ENCODE measurements at regions not wholly inside any gene's neighbourhood (a gene's known extent, or its start where the extent isn't known, plus 50 kb on each side); places are given as distances from the start of the nearest gene placed in this dataset.

DNA sequence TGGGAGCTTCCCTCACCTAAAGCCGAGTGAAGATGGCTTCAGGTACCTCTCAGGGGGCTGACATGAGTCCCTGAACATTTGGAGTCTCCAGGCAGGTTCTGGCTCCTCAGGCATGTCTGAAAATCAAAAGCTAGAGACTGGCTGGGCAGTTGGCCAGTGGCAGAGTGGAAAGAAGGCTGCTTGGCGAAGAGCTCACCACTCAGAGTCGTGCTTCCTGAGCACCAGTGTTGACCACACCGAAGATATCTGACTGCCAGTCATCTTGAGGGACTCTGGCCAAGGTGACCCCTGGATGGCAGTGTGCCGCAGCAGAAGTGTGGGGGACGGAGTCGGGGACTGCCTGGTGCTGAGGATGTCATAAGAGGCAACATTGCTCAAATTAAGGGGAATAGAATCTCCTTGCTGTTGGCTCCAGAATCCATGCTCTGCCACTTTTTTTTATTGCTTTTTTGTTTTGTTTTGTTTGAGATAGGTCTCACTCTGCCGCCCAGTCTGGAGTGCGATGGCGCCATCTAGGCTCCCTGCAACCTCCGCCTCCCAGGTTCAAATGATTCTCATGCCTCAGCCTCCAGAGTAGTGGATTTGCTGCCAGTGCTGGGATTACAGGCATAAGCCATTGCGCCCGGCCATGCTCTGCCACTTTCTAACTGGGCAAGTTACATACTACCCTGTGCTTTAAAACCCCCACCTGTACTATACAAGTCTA, 172.5 kb upstream of the GATB start:
- TF ChIP-seq, protein P1, sequence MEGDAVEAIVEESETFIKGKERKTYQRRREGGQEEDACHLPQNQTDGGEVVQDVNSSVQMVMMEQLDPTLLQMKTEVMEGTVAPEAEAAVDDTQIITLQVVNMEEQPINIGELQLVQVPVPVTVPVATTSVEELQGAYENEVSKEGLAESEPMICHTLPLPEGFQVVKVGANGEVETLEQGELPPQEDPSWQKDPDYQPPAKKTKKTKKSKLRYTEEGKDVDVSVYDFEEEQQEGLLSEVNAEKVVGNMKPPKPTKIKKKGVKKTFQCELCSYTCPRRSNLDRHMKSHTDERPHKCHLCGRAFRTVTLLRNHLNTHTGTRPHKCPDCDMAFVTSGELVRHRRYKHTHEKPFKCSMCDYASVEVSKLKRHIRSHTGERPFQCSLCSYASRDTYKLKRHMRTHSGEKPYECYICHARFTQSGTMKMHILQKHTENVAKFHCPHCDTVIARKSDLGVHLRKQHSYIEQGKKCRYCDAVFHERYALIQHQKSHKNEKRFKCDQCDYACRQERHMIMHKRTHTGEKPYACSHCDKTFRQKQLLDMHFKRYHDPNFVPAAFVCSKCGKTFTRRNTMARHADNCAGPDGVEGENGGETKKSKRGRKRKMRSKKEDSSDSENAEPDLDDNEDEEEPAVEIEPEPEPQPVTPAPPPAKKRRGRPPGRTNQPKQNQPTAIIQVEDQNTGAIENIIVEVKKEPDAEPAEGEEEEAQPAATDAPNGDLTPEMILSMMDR (IDR thresholded peaks at IDR 0.05; ENCODE audit: insufficient read depth, low read depth, low read length, missing control alignments): no peak
- no peak overlapping the region for H3K4me3 ChIP-seq (ENCODE audit: low read length)
- no peak for DNase-seq (ENCODE audit: low read depth)

DNA sequence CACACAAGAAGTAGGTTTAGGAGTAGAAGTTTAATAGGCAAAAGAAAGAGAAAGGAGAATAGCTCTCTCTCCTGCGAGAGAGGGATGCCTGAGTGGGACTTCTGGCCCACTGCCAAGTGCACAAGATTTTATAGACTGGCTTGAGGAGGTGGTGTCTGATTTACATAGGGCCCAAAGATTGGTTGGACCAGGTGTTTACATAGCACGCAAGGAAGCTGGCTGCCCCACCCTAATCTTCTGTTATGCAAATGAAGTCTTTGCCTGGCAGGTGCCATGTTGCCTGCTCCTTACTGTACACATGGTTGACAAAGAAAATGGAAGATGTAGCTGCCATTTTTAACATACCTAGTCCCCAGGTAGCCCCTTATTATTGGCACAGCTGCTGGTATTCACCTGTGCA, 170.8 kb upstream of the GATB start:
- no peak overlapping the region for H3K4me3 ChIP-seq (ENCODE audit: low read length)
- no peak for DNase-seq (ENCODE audit: low read depth)
- TF ChIP-seq, protein P1 (IDR thresholded peaks at IDR 0.05; ENCODE audit: insufficient read depth, low read depth, low read length, missing control alignments): no peak

DNA sequence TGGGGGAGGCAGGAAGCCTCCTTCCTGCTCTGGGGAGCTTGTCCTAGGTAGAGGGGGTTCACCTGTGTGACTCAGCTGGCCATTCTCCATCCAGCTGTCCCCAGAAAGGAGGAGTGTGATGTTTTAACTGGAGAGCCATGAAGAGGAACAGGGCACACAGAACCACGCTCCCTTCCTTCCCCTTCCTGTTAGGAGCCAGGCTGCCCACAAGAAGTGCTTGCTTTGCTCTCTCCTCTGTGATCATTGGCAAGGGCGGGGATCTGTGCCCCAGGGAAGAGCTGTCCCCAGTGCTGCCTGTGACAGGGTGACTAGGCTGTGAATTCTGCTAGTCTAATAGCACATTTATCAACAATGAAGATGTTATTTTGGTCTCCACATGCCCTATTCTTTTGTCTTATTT, 169.6 kb upstream of the GATB start:
- TF ChIP-seq, protein P1 (IDR thresholded peaks at IDR 0.05; ENCODE audit: insufficient read depth, low read depth, low read length, missing control alignments): no peak
- no peak overlapping the region for H3K4me3 ChIP-seq (ENCODE audit: low read length)
- DNase-seq (ENCODE audit: low read depth): peak; percentile 17

DNA sequence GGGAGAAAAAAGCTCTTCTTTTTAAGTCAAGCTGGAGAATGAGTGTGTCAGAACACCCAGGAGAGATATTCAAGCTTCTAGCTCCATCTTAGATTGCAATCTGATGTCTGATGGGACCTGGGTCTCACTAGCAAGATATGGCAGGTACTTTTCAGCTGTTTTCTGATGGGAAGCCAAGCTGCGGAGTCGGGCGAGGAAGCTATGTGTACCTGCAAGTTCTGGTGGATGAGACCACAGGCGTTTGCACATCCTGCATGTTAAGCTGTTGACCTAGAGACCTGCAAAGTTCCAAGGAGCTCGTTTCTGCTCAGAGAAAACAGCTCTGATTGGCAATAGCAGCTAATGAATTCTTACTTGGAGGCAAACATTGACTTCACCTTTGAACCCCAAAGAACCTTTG, 167.3 kb upstream of the GATB start:
- no peak overlapping the region for H3K4me3 ChIP-seq (ENCODE audit: low read length)
- DNase-seq (ENCODE audit: low read depth): no peak
- TF ChIP-seq, protein P1 (IDR thresholded peaks at IDR 0.05; ENCODE audit: insufficient read depth, low read depth, low read length, missing control alignments): no peak

DNA sequence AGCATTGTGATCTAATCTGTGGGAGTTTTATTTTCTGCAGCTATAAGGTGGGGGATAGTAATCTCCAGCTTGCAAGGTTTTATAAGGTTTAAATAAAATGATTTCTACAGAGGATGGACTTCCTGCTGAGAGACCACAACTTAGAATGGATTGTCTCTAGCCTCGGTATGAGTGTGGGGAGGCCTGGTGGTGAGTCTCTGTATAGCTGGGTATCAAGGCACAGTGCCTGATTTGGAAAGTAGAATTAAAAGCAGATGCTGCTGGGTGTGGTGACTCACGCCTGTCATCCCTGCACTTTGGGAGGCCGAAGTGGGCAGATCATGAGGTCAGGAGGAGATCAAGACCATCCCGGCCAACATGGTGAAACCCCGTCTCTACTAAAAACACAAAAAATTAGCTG, 162.0 kb upstream of the GATB start:
- H3K4me3 ChIP-seq (ENCODE audit: low read length): no peak overlapping the region
- TF ChIP-seq, protein P1 (IDR thresholded peaks at IDR 0.05; ENCODE audit: insufficient read depth, low read depth, low read length, missing control alignments): no peak
- no peak for DNase-seq (ENCODE audit: low read depth)

DNA sequence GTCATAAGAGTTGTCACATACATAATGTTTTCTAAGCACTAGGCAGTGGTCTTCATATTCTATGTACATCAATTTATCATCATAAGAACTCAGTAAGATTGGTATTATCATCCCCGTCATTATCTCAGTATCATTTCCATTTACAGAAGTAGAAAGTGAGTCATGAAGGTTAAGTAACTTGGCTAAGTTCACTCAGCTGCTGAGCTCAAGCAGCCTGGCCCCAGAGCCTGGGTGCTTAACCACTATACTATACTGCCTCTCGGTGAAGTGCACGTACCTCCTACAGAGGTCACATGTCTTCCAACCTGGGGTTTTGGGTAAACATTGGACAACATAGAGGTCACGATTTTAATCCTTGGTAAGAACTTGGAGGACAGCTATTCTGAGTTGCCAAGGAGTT, 161.5 kb upstream of the GATB start:
- no peak overlapping the region for H3K4me3 ChIP-seq (ENCODE audit: low read length)
- DNase-seq (ENCODE audit: low read depth): no peak
- TF ChIP-seq, protein P1 (IDR thresholded peaks at IDR 0.05; ENCODE audit: insufficient read depth, low read depth, low read length, missing control alignments): no peak

DNA sequence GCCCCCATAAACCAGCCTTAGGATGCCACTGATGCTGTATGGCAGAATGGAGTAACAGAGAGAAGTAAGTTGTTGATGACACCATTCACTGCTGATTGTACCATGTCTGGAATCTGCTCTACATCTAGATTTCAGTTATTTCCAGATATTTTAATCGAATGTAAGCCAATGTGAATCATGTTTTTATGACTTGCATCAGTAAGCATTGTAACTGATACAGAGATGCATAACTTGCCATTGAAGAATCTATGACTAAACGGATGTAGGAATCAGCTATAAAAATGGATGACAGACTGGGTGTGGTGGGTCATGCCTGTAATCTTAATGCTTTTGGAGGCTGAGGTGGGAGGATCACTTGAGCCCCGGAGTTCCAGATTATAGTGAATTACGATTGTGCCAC, 161.0 kb upstream of the GATB start:
- H3K4me3 ChIP-seq (ENCODE audit: low read length): no peak overlapping the region
- peak; percentile 41 for DNase-seq (ENCODE audit: low read depth)
- TF ChIP-seq, protein P1 (IDR thresholded peaks at IDR 0.05; ENCODE audit: insufficient read depth, low read depth, low read length, missing control alignments): no peak

Data from epithelial cell of esophagus (primary cell).